ENCODE measurements at regions not wholly inside any gene's neighbourhood (a gene's known extent, or its start where the extent isn't known, plus 50 kb on each side); places are given as distances from the start of the nearest gene placed in this dataset.
"Not testable (repeated sequence)": the region's sequence is repeated elsewhere in the genome, so short reads cannot be mapped to it uniquely, and the experiment has no call there.

GRCh38 chr16:80123189-80123588 lies 417.6 kb upstream of the DYNLRB2 start:
- no peak for DNase-seq (ENCODE audit: low spot score)

GRCh38 chr16:80122115-80122514 lies 418.7 kb upstream of the DYNLRB2 start:
- DNase-seq (ENCODE audit: low spot score): peak; percentile 48

GRCh38 chr16:80121522-80121909 lies 419.3 kb upstream of the DYNLRB2 start:
- DNase-seq (ENCODE audit: low spot score): no peak

DNA sequence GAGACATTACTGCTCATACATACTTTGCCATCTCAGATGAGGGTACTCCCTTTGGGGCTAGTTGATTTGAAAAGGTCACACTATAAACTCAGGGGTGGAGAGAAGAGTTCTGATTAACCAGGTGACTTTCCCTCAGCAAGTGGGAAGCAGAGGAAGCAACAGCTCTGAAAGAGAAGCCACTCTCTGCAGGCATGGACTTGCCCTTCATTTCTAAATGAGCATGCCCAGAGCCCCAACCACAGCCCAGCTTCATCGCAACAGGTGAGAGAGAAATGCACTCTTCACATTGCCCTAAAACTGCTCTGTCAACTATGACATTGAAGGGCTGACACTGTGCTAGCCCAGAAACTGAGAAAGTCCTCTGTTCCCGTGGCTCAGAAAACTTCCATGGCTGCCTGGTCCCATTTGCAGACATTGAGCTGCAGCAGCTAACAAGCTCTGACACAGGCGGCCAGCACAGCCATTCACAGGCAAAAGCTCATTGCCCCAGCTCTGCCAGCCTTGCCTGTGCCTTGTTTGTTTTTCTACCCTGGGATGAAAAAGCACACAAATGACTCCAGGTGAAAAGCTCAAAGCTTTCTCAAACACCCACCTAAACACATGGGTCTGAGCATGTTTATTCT lies 419.8 kb upstream of the DYNLRB2 start:
- no peak for DNase-seq (ENCODE audit: low spot score)

DNA sequence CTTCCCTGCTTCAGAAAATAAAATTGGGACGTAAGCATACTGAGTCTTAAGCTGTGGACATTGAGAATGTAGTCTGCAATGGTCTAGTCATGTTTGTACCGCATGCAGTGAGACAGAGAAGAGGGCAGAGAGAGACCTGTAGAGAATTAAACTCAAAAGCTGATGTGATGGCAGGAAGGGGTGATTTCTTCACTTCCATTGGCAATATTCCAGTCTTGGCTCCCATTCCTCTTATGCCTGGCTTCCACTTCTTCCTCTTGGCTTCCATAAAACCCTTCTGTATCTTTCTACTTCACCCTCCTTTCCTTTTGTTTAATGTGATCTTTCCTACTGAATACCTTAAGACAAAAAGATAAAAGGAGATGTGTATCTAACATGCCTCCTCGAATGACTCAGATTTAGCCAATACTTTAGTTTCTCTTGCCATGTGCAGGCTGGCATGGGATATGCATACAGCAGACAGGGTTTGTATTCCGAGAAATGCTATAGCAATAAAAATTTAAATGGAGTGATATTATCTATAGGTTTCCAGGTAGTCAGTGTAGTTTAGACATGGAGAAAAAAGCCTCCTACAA lies 423.1 kb upstream of the DYNLRB2 start:
- DNase-seq (ENCODE audit: low spot score): no peak

- no peak for DNase-seq (ENCODE audit: low spot score)
These were observed 424.1 kb upstream of the DYNLRB2 start for GRCh38 chr16:80116711-80117110.

DNA sequence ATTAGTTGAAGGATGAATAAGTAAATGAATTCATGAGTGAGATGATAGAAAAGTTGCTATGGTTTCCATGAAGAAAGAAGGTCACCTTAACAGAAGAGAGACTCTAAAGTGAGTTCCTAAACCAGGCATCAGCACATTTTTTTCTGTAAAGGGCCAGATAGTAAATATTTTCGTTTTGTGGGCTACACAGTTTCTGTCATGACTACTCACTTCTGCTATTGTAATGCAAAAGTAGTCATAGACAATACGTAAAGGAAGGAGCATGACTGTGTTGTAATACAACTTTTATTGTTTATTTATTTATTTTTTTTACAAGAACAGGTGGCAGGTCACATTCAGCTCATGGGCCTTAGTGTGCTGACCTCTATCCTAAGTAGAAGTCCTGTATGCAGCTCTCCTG lies 426.1 kb upstream of the DYNLRB2 start:
- DNase-seq (ENCODE audit: low spot score): no peak

DNA sequence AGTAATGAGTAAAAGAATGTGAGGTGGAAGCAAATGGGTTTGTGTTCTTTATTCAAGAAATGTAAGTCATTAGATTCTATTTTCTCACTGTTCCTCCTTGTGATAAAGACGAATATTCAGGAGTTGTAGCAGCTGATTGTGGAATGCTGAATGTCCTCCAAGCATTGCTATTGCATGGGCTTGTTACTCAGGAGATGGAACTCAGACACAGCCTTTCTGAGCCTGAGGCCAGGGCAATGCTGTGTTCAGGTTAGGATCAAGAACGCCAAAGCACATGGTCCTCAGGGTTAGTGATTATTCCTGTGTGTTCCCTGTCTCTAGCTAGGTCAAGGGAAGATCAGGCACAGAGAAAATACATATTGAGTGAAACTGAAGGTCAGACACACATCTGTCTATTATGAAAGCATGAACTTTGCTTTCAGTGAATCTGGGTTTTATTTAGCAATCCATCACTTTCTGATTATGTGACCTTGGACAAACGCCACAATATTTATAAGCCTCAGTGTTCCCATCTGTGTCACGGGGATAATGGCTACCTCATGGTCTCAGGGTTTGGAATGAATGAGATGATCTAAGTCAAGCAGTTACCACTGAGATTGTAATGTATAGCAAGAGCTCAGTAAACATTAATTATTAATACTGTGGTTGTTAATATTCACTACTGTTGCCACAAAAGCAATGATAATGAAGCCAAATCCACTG lies 426.8 kb upstream of the DYNLRB2 start:
- DNase-seq (ENCODE audit: low spot score): peak; percentile 12

- DNase-seq (ENCODE audit: low spot score): no peak
These were observed 431.2 kb upstream of the DYNLRB2 start for GRCh38 chr16:80109581-80109980.

DNA sequence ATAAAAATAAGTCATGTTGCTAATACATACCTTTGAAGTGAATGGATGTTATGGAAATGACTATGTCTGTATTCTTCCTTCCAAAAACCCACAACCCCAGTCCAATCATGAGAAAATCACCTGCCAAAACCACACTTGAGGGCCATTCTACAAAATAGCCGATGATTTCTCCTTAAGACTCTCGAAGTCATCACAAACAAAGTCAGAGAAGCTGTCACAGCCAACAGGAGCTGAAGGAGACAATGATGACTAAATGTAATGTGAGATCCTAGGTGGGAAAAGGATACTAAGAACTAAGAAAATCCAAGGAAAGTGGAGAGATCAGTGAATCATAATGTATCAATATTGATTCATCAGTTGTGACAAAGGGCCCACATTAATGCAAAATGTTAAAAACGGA lies 432.9 kb upstream of the DYNLRB2 start:
- DNase-seq (ENCODE audit: low spot score): no peak

DNA sequence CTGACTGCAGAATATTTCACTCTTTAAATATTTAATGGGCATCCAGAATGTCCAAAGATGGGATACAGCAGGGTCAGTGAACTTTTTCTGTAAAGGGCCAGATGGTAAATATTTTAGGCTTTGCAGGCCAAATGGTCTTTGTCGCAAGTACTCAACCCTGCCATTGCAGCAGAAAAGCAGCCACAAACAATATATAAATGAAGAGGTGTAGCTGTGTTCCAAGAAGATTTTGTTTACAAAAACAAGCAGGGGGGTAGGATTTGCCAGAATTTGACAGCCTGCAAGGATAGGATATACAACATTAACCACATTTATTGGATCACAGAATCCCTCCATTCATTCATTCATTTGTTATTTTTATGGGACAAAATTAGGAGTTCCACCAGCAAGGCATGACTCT lies 435.0 kb upstream of the DYNLRB2 start:
- no peak for DNase-seq (ENCODE audit: low spot score)

DNA sequence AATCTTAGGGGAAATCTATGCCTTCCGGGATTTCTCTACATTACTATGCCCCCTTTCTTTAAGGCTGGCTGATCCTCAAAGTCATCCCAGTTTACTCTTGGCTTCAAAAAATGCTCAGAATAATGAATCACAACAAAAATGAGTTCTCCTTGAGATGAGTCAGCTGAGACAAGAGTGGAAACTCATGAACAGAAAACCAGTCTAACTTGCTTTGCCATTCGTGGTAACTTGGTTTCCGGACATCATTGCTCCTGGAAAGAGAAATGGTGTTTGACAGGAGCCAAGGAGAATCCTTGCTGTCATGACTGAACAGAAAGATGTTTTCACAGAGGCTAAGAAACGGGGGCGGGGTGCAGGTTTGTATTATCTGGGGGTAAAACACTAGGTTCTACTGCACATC lies 435.6 kb upstream of the DYNLRB2 start:
- no peak for DNase-seq (ENCODE audit: low spot score)

DNA sequence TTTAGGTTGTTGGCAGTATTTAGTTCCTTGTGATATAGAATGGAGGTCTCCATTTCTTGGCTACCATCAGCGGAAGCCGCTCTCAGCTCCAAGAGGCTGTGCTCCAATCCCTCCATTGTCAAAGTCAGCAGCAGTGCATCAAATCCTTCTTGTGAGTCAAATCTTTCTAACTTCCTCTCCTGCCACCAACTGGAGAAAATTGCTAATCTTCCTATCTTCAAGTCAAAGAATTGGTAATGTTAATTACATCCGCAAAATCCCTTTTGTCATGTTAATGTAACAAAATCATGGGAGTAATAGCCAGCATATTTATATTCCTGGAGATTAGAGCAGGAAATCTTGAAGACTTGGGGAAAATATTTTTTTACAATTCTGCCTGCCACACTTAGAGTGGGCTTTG lies 436.4 kb upstream of the DYNLRB2 start:
- DNase-seq (ENCODE audit: low spot score): no peak

DNA sequence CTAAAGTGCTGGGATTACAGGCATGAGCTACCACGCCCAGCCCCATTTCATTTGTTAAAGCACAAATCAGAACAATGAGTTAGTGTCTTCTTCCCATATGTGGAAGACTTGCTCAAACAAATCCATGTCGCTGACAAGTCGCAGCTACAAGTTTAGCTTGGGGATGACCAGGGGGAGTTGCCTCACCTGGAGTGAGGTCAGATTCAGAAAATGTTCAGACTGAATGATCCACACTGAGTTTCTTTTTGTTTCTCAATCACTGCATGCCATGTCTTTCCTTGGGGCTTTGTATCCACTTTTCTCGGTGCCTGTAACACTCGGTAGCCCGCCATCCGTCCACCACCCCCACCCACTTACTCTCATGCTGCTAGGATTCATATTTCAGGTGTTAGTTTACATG lies 437.3 kb upstream of the DYNLRB2 start:
- no peak for DNase-seq (ENCODE audit: low spot score)

DNA sequence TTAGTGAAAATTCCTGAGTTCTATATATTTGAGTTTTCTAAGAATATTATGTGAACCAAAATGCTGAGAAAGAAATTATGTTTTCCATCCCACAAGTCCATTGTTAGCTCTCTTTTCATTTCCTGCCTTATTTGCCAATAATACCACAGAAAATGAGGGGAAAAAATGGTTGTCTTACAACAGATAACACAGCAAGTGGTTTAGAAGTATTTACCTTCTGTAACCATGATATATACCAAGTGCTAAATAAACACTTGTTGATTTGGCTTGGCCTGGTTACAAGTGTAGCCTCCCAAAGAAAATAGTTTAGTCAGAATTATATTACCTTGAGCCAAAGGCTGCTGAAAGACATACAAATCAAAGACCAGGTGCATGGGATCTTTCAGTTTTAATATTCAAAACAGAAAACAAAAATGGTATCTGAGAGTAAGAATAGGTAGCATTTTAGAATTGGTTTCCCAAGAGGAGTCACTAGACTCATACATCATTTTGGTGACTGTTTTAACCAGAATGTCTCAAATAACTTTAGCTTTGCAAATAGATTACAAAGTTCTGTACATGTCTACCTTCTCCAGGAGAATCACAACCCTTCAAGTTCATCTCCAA lies 439.8 kb upstream of the DYNLRB2 start:
- no peak for DNase-seq (ENCODE audit: low spot score)

DNA sequence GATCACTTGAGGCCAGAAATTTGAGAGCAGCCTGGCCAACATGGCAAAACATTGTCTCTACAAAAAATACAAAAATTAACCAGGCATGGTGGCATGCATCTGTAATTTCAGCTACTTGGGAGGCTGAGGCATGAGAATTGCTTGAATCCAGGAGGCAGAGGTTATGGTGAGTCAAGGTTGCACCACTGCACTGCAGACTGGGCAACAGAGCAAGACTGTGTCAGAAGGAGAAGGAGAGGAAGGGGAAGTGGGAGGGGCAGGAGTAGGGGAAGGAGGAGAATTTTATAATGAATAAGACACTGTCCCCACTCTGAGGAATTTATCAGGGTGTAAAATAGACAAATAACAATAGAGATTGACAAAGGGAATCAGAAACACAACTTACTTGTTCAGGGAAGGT lies 440.6 kb upstream of the DYNLRB2 start:
- no peak for DNase-seq (ENCODE audit: low spot score)

DNA sequence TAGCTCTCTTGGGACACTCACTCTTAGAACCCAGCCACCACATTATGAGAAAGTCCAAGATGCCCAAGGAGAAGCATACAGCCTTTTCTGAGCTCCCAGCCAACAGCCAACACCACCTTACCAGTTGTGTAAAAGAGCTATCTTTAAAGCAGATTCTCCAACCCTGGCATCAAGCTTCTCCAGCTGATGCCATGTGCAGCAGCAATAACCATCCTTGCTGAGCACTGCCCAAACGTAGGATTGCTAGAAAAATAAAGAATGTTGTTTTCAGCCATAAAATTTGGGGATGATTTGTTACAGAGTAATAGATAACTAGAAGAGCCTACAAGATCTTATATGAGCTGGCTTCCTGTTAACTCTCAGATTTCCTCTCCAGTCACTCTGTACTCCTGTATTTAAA lies 443.7 kb upstream of the DYNLRB2 start:
- DNase-seq (ENCODE audit: low spot score): no peak

DNA sequence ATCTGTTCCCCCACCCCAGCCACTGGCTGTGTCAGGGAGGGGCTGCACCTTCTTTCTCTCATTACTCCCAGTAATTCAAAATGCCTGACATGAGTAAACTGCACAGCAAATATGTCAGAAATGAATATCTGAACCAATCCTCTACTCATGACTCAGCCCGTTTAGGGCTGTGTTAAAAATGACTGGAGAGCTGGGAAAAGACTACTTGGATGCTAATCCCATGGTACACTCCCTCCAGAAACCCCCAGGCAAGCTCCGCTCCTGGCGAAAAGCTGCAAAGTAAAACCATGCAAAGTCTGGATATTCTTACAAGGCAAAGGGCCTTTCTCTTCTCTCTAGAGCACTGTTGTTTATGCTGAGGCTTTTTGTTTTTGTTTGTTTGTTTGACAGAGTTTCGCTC lies 448.1 kb upstream of the DYNLRB2 start:
- no peak for DNase-seq (ENCODE audit: low spot score)

GRCh38 chr16:80091453-80091852 lies 449.3 kb upstream of the DYNLRB2 start:
- DNase-seq (ENCODE audit: low spot score): not testable (repeated sequence)

DNA sequence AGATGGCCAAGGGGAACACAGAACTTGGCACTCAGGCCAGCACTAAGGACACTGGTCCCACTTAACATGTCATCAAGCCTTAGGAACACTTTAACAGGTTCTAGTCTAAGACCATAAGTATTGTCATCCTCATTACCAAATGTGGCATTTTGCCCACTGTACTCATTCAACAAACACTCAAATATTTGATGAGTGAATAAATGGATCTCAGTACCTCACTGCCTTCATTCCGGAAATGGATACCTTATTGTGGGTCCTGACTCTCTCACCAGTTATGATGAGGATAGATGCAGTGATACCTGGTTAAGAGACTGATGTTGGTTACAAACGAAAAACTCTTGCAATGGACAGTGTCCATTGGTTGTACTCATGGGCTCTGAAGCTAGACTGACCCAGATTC lies 455.2 kb upstream of the DYNLRB2 start:
- no peak for DNase-seq (ENCODE audit: low spot score)

DNA sequence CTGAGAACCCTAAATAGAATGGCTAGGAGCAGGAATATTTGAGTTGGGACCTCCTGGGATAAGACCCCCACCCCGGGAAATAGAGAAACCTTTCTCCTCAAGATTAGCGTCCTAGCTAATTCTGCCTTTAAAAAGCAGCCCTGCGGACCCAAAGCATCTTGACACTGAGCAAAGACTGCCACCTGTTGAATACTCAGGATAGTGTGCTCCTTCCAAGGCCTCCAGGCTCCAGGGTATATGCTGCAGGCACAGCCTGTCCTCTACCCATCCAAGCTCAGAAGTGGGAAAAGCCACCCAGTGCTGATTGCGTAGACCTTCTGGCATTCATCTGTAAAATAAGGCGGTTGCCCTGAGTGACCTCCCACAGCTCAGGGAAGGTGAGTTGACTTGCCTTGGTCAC lies 456.2 kb upstream of the DYNLRB2 start:
- peak; percentile 63 for DNase-seq (ENCODE audit: low spot score)

GRCh38 chr16:80084163-80084562 lies 456.6 kb upstream of the DYNLRB2 start:
- no peak for DNase-seq (ENCODE audit: low spot score)

DNA sequence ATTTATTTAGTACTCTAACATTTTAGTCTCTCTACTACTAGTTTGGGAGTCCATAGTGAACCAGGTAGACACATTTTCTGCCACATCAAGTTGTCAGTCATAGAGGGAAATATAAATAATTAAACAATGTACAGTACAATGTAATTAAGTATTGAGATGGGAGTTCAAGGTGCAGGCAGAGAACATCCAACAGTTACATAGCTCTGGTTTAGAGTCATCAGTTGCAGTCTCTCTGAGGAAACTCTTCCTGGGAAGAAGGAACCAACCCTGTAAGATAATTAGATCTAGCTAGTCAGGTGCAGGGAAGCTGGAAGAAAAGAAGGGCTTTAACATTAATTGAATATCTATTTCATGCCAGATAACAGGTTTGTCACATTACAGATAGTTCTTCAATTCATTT lies 457.9 kb upstream of the DYNLRB2 start:
- DNase-seq (ENCODE audit: low spot score): no peak
